C4-2B (cell line): ENCODE measurements at regions not wholly inside any gene's neighbourhood (a gene's known extent, or its start where the extent isn't known, plus 50 kb on each side); places are given as distances from the start of the nearest gene placed in this dataset.
"Not testable (repeated sequence)": the region's sequence is repeated elsewhere in the genome, so short reads cannot be mapped to it uniquely, and the experiment has no call there.

Source experiments
- CTCF ChIP-seq: fragments of 450-650 bp; conservative IDR thresholded peaks from 2 replicates; pipeline ENCODE4 v1.5.1; 2017; ENCODE audit warnings: mild to moderate bottlenecking
- ZFX ChIP-seq: fragments of 450-650 bp; IDR thresholded peaks from 2 replicates; pipeline ENCODE4 v1.6.1; 2017

- not testable (repeated sequence) for TF ChIP-seq CTCF, ZFX
Measured at GRCh38 chr2:56840009-56840408, 656.2 kb downstream of the CCDC85A start.
